SIG-M5 treated with dmso at 0.1 percent for 504 hours (cell line): ENCODE measurements at regions not wholly inside any gene's neighbourhood (a gene's known extent, or its start where the extent isn't known, plus 50 kb on each side); places are given as distances from the start of the nearest gene placed in this dataset.

Experiments
- DNase-seq: peaks from one replicate; lab custom pipeline; 2025; ENCODE audit not compliant: unreplicated experiment; lab: John Stamatoyannopoulos, UW

DNA sequence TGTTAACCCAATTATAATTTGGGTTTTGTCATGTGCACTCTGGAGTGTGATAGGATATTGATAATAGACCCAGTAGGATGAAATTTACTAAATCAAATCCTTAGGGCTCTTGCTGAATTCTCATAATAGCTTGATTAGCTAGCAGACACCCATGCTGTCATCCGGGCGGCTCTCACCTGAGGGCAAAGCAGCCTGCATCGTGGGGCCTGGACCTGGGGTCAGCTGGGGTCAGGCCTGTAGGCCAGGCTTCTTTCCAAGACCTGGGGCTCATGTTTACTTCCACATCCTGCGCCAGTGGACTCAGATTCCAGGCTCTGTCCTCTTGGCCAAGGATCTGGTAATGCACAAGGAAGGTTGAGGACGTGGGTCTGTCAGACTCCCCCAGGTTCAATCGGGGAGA lies 486.3 kb downstream of the NPHP4 start:
- DNase-seq = no peak

DNA sequence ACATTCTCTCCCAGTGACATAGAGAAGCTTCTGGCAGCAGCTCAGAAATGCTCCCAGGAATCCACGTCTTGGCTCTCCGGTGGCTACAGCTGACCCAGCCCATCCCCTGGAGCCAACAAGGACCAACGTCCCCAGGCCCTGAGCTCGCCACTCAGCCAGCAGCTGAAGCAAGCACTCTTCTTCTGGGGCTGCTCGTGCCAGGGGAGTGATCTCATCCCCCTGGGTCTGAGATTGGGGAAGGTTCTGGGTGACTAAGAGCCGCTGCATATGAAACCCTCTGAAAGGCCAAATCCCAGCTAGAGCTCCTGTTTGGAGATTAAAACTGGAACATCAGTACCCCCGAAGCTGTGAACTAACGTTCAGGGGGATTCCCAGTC lies 487.9 kb downstream of the NPHP4 start:
- no peak for DNase-seq

DNA sequence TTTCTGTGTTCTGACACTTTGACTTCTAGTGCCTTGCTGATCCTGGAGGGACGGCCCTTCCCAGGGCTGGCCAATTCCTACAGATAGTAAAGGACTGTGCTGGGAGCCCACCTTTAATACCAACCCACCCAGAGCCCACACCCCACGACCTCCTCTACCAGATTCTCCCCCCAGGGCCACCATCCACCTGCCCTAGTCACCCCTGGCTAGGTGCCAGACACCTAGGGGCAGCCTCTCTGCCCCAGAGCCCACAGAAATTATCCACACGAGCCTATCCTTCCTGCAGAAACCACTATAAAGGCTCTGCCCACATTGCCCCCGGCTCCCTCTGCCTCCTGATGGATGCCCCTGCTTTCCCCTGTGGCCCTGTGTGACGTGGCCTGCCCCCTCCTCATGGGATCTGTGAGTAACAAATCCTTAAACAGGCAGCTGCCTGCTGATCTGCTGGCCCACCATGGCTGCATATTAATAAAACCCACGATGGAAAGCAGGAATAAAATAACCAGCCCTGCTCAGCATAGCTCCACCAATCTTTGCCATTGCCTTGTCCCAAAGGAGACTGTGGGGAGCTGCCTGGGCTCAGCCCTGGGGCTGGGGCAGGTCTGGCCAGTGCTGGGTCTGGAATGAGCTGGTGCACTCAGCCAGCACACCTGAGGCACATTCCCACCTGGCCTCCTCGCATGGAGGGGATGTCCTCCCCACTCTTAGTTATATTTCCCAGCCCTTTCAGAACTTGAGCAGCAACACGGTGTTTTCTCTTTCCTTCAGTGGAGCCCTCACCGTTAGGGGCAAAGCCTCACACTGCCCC lies 488.5 kb downstream of the NPHP4 start:
- DNase-seq = no peak

DNA sequence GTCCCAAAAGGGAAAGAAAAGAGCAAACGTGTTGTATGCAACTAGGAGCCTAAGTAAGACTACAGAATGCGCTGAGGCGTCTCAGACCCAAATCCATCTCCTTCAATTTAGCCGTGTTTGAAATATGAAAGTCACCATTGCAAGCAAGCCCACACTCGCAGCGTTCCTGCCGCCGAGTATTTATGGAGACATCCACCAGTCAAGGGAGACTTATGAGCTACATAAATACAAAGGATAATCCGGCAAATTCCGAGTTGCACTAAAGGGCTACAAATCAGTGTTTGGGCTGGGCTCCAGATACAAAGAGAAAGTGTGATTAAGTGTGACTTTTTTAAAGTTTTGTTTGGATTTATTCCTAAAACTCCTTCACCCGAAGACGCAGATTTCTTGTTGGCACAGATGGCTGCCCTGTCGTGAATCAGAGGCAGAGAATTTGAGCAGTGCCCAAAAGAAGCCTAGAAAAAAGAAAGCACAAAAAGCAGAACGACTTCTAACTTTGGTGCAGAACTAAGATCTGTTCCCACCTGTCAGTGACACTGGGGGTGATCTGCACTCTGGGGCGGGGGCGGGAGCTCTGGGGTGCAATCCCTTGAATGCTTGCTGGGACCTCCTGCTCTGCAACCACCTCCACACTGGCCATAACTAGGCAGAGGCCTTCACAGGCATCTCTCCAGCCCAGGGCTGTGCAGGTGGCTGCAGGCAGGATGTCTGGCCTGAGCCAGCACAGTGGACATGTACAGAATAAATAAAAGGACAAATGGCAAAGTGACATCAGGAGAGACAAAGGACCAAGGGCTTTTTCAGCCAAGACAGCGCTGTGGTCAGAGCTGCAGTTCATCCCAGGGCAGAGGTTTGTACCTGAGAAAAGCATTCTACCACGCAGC lies 489.7 kb downstream of the NPHP4 start:
- DNase-seq = no peak

- DNase-seq = no peak
Measured at GRCh38 chr1:5501206-5501930, 490.9 kb downstream of the NPHP4 start.

DNA sequence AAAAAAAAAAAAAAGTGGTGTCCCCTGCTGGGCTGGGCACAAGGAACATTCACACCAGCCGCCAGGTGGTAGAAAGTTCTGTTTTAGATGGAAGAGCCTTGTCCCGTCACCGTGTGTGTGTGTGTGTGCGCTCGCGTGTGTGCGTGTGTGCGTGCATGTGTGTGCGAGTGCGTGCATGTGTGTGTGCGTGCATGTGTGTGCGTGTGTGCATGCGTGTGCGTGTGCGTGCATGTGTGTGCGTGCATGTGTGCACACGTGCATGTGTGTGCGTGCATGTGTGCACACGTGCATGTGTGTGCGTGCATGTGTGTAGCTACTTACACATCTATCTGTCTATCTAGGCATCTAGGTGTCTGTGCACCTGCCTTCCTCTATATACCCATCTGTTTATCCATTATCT lies 491.7 kb downstream of the NPHP4 start:
- DNase-seq = no peak

GRCh38 chr1:5497503-5497902 lies 494.7 kb downstream of the NPHP4 start:
- no peak for DNase-seq

- DNase-seq = no peak
Measured at GRCh38 chr1:5495596-5496410, 496.4 kb downstream of the NPHP4 start.

- DNase-seq = no peak
Measured at GRCh38 chr1:5494518-5494917, 497.7 kb downstream of the NPHP4 start.

GRCh38 chr1:5493851-5494311 lies 498.3 kb downstream of the NPHP4 start:
- no peak for DNase-seq

DNA sequence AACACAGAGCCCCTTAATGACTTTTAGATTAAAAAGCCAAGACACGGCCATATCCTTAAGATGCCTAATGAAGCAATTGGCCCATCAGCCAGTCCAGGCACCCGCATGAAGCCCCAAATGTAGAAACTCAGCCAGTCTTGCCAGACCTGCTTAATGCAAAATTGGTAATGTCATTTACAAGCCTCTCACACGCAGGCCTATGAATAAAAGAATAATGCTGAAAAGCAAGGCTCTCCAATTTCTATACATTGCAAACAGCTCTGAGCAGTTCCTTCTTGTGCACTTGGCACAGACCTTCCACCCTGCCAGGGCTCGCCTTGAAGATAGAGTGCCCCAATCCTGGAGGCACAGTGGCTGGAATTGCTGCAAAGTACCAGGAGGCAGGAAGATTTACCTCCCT lies 498.9 kb downstream of the NPHP4 start:
- no peak for DNase-seq

DNA sequence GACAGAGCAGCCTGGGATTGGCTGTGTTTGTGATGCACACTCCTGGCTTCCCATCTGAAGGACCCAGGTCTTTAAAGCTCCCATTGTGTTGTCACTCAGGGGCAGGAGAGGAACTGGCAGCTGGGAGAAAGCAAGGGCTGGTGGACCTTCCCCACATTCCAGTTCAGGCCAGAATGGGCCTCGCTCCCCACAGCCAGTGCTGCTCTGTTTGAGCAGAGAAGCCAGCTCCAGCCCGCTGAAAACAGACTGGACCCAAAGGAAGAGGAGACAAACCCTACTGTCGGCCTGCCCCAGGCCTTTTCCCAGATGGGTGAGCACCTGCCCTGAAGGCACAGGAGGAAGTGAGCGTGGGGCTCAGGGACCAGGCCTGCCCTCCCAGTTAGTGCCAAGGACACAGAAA lies 499.4 kb downstream of the NPHP4 start:
- no peak for DNase-seq

- DNase-seq = no peak
Measured at GRCh38 chr1:5491207-5491904, 500.9 kb downstream of the NPHP4 start.

DNA sequence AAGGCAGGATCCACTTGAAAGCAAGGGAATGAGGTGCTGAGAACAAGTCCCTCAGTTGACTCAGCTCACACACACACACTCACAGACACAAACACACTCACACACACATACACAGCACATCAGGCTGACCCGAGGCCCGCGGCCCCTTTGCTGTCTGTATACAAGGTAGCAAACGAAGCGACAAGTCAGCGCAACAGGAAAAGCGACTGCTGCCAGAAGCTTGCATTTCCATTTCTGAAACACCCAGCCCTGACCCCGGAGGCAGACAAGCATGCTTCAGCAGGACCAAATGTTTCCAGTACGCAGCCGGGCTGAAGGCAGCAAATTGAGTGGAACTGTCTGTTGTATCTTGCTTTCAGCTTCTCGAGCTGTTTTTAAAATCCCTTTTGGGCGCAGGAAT lies 501.6 kb downstream of the NPHP4 start:
- no peak for DNase-seq

DNA sequence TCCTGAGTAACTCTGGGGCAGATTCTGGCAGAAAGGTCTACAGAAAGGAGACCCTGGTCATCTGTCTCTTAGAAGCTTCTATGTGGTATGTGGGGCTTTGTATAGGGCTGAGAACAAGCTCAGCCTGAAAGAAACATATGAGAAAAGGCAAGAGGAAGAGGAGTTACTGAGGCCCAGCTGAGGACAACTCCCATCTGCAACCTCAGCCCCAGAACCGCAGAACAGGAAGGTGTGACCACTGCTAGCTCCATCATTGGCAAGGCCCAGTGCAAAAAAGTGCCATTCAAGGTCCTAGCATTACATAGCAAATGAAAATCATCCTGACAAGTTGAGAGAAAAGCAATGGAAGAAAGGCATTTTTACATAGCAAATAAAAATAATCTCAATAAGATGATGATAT lies 503.8 kb downstream of the NPHP4 start:
- no peak for DNase-seq

GRCh38 chr1:5485968-5486696 lies 506.1 kb downstream of the NPHP4 start:
- DNase-seq = no peak

DNA sequence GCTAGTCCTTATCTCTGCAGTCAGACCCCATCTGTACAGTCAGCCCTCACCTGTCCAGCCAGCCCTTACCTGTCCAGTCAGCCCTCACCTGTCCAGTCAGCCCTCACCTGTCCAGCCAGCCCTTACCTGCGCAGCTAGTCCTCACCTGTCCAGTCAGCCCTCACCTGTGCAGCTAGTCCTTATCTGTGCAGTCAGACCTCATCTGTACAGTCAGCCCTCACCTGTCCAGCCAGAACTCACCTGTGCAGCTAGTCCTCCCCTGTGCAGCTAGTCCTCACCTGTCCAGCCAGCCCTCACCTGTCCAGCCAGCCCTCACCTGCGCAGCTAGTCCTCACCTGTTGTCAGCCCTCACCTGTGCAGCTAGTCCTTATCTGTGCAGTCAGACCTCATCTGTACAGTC lies 506.8 kb downstream of the NPHP4 start:
- DNase-seq = no peak

DNA sequence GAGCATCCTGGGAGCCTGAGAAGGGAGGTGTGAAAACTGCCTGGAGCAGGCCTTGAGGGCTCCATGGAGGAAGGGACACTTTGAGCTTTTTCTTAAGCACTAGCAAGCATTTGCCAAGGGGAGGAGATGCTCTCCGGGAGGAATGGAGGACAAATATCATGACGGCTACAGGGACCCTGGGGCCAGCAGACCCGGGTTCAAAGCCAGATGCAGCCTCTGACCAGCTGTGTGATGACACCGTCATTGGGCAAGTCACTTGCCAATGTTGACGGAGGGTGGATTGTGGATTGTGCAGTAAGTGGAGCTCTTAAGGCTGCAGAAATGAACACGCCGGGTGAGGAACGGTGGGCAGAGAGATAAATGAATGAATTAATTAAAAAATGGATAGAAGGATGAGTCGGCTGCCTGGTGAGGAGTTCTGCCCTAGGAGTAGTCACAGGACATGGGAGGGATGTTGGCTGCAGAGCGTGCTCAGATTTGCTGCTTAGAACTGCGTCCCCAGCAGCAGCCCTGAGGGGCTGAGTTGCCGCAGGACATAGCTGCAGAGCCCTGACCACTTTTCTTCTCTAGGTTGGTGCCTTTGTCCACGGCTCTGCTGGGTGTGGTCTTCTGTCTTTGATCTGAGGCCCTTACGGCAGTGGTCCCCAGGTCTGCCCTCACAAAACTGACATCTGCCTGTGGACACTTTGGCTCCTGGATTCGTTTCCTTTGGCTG lies 507.6 kb downstream of the NPHP4 start:
- DNase-seq = no peak

- DNase-seq = no peak
Measured at GRCh38 chr1:5481889-5482288, 510.3 kb downstream of the NPHP4 start.
